T47D (cell line): ENCODE measurements at regions not wholly inside any gene's neighbourhood (a gene's known extent, or its start where the extent isn't known, plus 50 kb on each side); places are given as distances from the start of the nearest gene placed in this dataset.

Source experiments
- DNase-seq, 2 experiments: peaks; one replicate each; pipeline versions ENCODE4 v3.0.0 to v3.0.0-alpha.2; 2011 to 2012; ENCODE audit warnings: low read depth in 1 of 2, low spot score in 1 of 2
- JUND ChIP-seq: IDR thresholded peaks from 2 replicates; pipeline ENCODE4 v1.6.1; 2012; ENCODE audit warnings: low read depth
- in situ Hi-C: cut with HindIII; loops from 2 replicates; pipeline ENCODE4 v1.10.0; 2016; ENCODE audit warnings: low sequenced_read_pairs, low pct_unique_long_range_greater_than_20kb

GRCh38 chr10:79012567-79012966 lies 56.2 kb upstream of the ZMIZ1 start:
- no peak for DNase-seq
- in situ Hi-C loops = no loop called here
- TF ChIP-seq JUND = no peak

GRCh38 chr10:79013406-79013987 lies 55.3 kb upstream of the ZMIZ1 start:
- TF ChIP-seq JUND = no peak
- DNase-seq = no peak
- in situ Hi-C loops = no loop called here

GRCh38 chr10:79014796-79015195 lies 54.0 kb upstream of the ZMIZ1 start:
- no peak for DNase-seq
- in situ Hi-C loops = no loop called here
- TF ChIP-seq JUND = no peak

- DNase-seq = no peak
- in situ Hi-C loops = no loop called here
- TF ChIP-seq JUND = no peak
Observed at GRCh38 chr10:79017882-79018520, 50.8 kb upstream of the ZMIZ1 start.

GRCh38 chr10:79018521-79019011 lies 50.2 kb upstream of the ZMIZ1 start:
- no peak for DNase-seq

More at GRCh38 chr10:79018521-79019011, 50.2 kb upstream of the ZMIZ1 start:
- no peak for TF ChIP-seq JUND
- in situ Hi-C loops = no loop called here
